ENCODE measurements at regions not wholly inside any gene's neighbourhood (a gene's known extent, or its start where the extent isn't known, plus 50 kb on each side); places are given as distances from the start of the nearest gene placed in this dataset.
"Not testable (repeated sequence)": the region's sequence is repeated elsewhere in the genome, so short reads cannot be mapped to it uniquely, and the experiment has no call there.

DNA sequence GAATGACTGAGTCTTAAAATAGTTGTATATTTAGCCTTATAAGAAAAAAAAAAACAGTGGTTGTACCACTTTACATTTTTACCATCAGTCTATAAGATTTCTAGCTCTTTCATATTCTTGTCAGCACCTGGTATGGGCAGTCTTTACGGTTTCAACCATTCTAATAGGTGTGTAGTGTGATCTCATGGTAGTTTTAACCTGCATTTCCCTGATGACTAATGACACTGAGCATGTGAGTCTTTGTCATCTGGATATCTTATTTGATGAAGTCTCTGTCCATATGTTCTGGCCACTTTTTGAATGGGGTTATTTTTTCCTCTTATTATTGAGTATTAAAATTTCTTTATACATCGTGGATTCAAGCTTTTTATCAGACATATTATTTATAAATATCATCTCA is 365.3 kb upstream of the IGFBP3 start:
- no peak for TF ChIP-seq JUND (IDR thresholded peaks at IDR 0.05; ENCODE audit: low read depth)
- in situ Hi-C loops (cut with HindIII; ENCODE audit: low pct_unique_long_range_greater_than_20kb, low sequenced_read_pairs): no loop called here
- no peak for DNase-seq (ENCODE audit: low read depth in 1 of 2, low spot score in 1 of 2)

DNA sequence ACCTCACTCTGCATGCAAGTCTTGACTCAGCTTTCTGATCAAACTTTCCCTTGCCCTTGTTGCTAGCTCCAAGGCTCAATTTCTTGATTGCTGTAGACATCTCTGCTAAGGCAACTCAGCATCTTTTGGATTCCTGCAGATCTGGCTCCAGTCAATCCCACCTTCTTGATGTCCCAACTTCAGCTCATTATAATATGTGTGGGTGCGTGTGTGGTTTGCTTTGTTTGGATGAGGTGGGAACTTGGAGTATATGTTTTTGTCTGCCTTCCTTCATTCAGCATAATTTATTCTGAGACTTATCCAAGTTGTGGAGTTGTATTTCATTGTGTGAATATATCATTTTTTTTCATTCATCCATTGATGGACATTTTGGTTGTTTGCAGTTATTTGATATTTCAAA is 364.8 kb upstream of the IGFBP3 start:
- in situ Hi-C loops (cut with HindIII; ENCODE audit: low pct_unique_long_range_greater_than_20kb, low sequenced_read_pairs): no loop called here
- no peak for DNase-seq (ENCODE audit: low read depth in 1 of 2, low spot score in 1 of 2)

DNA sequence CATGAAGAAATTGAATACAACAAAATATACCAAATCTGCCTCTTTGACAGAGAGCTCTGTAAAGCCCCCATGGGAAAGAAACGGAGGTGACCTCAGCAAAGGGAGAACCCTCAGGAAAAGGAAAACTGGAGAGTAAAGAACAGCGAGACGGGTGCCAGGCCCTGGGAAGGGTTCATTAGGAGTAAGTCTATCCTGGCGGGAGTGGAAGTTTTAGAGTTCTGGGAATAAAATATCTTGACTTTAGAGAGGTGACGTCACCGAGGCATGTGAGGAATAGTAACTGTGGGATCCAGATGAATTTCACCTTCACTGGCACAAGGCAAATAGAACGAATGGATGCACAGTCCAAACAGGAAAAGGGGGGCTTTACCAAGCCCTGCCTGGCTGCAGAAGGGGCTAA is 362.8 kb upstream of the IGFBP3 start:
- TF ChIP-seq JUND (IDR thresholded peaks at IDR 0.05; ENCODE audit: low read depth): no peak
- in situ Hi-C loops (cut with HindIII; ENCODE audit: low pct_unique_long_range_greater_than_20kb, low sequenced_read_pairs): no loop called here
- DNase-seq (ENCODE audit: low read depth in 1 of 2, low spot score in 1 of 2): no peak

More for the DNA sequence above, 364.8 kb upstream of the IGFBP3 start:
- TF ChIP-seq JUND (IDR thresholded peaks at IDR 0.05; ENCODE audit: low read depth): no peak

DNA sequence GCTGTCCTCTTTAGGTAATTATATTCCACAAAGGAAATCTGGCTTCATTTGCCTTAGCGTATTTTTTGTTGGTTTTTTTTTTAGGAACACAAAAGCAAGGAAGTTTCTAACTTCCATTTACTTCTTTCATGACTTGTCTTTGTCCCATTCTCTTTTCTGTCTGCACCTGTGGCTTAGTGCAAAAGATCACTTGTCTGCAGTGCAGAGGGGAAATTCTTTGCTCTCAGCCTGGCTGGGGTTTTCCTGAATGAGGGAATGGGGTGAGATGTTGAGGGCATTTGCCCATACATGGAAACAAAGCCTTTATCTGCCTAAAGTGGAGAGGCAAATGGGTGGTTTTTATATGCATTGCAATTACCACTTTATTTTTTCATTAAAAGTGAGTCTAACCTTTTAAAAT is 361.1 kb upstream of the IGFBP3 start:
- no peak for TF ChIP-seq JUND (IDR thresholded peaks at IDR 0.05; ENCODE audit: low read depth)
- DNase-seq (ENCODE audit: low read depth in 1 of 2, low spot score in 1 of 2): no peak
- in situ Hi-C loops (cut with HindIII; ENCODE audit: low pct_unique_long_range_greater_than_20kb, low sequenced_read_pairs): no loop called here

DNA sequence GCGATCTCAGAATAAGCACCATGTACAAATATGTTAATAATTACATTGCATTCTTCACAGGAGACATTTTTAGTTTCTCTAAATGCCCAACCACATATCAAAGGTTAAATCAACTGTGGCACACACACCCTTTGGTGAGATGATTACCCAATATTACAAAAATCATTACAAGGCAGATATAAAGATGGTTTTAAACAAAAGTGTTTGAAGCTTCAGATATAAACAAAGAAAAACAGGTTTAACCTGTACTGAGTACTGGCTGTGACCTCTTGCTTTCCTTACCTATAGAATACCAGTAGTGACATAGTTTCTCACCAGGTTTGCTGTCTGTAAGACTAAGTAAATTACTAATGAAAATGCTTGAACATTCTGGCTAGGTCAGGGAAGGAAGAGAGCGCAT is 360.0 kb upstream of the IGFBP3 start:
- no peak for TF ChIP-seq JUND (IDR thresholded peaks at IDR 0.05; ENCODE audit: low read depth)
- DNase-seq (ENCODE audit: low read depth in 1 of 2, low spot score in 1 of 2): peak; percentile 7 to 64
- in situ Hi-C loops (cut with HindIII; ENCODE audit: low pct_unique_long_range_greater_than_20kb, low sequenced_read_pairs): no loop called here

DNA sequence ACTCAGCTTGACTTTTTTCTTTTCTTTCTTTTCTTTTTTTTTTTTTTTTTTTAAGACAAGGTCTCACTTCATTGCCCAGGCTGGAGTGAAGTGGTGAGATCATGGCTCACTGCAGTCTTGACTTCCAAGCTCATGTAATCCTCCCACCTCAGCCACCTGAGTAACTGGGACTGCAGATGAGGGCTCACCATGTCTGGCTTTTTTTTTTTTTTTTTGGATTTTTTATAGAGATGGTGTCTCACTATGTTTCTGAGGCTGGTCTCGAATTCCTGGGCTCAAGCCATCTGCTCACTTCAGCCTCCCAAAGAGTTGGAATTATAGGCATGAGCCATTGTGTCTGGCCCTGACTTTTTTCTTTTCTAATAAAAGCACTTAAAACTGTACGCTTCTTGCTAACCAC is 358.2 kb upstream of the IGFBP3 start:
- TF ChIP-seq JUND (IDR thresholded peaks at IDR 0.05; ENCODE audit: low read depth): no peak
- no peak for DNase-seq (ENCODE audit: low read depth in 1 of 2, low spot score in 1 of 2)
- in situ Hi-C loops (cut with HindIII; ENCODE audit: low pct_unique_long_range_greater_than_20kb, low sequenced_read_pairs): no loop called here

DNA sequence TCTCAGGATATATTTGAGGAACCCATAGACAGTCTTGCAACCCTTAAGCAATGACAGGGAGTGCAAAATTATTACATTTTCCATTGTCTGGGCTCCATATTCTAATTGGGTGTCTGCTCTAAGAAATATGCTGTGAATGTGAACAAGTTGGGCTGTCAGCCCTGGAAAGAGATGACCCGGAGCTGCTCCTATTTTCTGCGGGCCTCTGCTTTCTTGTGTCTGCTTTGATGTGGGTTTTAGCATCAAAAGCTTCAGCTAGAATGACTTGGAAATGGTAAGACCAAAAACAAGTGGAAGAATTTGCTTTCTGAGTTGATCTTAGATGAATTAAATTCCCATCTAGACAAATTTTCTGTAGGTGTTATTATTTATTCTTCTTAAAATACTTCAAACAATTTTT is 343.6 kb upstream of the IGFBP3 start:
- in situ Hi-C loops (cut with HindIII; ENCODE audit: low pct_unique_long_range_greater_than_20kb, low sequenced_read_pairs): no loop called here
- no peak for DNase-seq (ENCODE audit: low read depth in 1 of 2, low spot score in 1 of 2)
- no peak for TF ChIP-seq JUND (IDR thresholded peaks at IDR 0.05; ENCODE audit: low read depth)

DNA sequence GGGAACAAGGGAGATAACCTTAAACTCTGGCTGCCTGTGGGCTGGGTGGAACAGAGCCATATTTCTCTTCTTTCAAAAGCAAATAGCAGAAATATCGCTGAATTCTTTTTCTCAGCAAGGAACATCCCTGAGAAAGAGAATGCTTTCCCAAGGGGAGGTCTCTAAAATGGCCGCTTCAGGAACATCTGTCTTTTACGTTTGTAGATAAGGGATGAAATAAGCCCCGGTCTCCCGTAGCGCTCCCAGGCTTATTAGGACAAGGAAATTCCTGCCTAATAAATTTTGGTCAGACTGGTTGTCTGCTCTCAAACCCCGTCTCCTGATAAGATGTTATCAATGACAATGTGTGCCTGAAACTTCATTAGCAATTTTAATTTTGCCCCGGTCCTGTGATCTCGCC is 340.6 kb upstream of the IGFBP3 start:
- DNase-seq (ENCODE audit: low read depth in 1 of 2, low spot score in 1 of 2); in situ Hi-C loops (cut with HindIII; ENCODE audit: low pct_unique_long_range_greater_than_20kb, low sequenced_read_pairs): not testable (repeated sequence)

DNA sequence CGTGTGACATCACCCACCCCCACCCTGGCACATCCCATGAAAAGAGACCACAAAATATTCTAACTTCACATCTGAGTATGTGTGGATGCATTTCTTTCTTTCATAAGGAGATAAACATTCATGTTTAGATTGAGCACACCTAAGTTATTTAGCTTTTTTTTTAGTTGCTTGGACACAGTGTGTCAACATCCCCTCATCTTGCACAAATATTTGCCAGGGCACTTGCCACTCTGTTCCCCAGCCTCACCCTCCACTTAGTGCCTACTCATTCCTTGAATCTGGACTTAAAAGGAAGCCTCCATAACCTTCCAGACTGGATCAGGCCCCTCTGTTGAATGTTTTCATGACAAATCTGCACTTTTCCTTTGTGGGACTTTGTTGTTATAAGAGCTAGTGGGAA is 338.9 kb upstream of the IGFBP3 start:
- in situ Hi-C loops (cut with HindIII; ENCODE audit: low pct_unique_long_range_greater_than_20kb, low sequenced_read_pairs): no loop called here
- peak in 1 of 2 experiments; percentile 32 for DNase-seq (ENCODE audit: low read depth in 1 of 2, low spot score in 1 of 2)
- TF ChIP-seq JUND (IDR thresholded peaks at IDR 0.05; ENCODE audit: low read depth): no peak

DNA sequence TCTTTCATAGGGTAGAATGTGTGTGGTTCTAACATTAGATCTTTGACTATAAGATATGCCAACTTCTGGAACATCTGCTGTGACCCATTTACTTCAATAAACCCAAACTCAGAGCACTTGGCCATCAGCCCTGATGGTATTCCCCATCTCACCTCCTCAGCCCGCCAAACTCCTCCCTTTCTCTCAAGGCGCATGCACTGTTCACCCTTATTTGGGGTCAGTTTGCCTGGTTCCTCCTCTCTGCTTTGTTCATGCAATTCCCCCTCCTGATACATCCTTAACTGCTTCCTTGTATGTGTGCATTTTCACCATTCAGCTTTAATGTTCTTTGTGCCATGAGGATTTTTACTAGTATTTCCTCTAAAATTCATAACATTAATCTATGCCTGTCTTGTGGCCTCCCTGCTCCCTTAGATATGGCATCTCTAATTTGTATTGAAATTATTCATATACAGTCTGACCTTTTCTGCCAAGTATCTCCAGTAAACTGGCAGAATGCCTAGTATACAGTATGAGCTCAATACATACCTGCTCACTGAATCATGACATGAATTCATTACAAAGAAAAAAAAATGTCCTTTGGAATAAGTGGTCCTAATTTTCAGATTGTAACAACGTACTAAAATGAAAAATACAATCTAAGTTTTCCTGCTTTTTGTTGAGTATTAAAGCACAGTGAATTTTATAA is 336.8 kb upstream of the IGFBP3 start:
- no peak for TF ChIP-seq JUND (IDR thresholded peaks at IDR 0.05; ENCODE audit: low read depth)
- in situ Hi-C loops (cut with HindIII; ENCODE audit: low pct_unique_long_range_greater_than_20kb, low sequenced_read_pairs): no loop called here

DNA sequence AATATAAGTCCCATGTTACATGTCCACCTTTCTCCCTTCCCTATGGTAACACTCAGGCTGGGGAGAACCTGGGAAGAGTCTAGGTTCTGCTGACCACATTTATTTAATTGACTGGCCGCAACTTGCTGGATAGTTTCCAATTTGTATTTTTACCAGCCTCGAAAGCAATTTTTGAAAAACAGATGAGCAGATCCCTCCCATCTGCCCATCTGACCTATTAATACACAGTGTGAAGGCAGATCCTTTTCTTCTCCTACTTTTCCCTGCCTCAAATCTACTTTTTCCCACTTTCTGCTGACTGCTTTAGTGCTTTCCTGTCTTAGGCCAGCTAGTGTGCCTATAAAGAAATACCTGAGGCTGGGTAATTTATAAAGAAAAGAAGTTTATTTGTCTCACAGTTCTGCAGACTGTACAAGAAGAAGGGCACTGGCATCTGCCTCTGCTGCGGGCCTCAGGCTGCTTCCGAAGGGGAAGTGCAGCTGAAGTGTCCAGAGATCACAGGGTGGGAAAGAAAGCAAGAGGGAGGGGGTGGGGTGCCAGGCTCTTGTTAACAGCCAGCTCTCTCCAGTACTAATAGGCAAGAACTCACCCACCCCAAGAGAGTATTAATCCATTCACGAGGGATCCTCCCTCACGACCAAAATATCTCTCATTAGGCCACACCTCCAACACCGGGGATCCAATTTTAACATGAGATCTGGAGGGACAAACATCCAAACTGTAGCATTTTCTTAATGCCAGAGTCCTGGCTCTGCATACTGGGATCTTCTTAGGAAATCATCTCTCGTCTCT is 336.0 kb upstream of the IGFBP3 start:
- in situ Hi-C loops (cut with HindIII; ENCODE audit: low pct_unique_long_range_greater_than_20kb, low sequenced_read_pairs): no loop called here
- no peak for TF ChIP-seq JUND (IDR thresholded peaks at IDR 0.05; ENCODE audit: low read depth)
- DNase-seq (ENCODE audit: low read depth in 1 of 2, low spot score in 1 of 2): no peak

More for the DNA sequence above, 336.8 kb upstream of the IGFBP3 start:
- DNase-seq (ENCODE audit: low read depth in 1 of 2, low spot score in 1 of 2): peak in 1 of 2 experiments; percentile 26

DNA sequence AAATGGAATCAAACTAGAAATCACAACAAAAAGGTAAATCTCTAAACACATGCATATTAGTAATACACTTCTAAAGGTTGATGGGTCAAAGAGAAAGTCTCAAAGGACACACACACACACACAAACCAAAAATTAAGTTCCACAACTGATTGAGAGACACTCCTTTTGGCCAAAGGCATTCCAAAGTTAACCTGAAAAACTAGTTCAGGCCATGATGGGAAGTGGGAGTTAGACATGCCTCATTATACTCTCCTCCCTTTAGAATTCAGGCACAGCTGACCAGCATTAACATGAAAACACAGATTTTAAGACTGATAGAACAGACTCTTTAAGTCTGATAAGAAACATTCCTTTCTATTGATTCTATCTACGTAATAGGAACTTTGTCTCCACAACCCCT is 332.4 kb upstream of the IGFBP3 start:
- in situ Hi-C loops (cut with HindIII; ENCODE audit: low pct_unique_long_range_greater_than_20kb, low sequenced_read_pairs): no loop called here
- peak in 1 of 2 experiments; percentile 46 for DNase-seq (ENCODE audit: low read depth in 1 of 2, low spot score in 1 of 2)
- no peak for TF ChIP-seq JUND (IDR thresholded peaks at IDR 0.05; ENCODE audit: low read depth)

DNA sequence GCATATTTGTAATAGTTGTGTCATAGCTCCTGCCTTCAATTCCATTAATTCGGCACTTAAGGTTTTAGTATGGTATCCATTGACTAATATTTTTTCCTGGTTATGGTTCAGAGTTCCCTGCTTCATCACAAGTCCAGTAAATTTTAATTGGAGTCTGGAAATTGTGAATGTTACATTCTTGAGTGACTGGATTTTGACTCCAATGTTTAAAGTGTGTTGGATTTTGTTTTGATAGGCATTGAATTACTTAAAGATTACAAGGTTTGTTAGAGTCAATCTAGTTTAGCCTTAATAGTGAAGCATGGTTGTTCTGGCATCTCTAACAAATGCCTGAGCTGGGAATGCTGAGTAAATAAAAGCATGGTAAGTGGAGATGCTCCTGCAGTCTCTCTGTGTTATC is 326.6 kb upstream of the IGFBP3 start:
- in situ Hi-C loops (cut with HindIII; ENCODE audit: low pct_unique_long_range_greater_than_20kb, low sequenced_read_pairs): no loop called here
- TF ChIP-seq JUND (IDR thresholded peaks at IDR 0.05; ENCODE audit: low read depth): no peak
- DNase-seq (ENCODE audit: low read depth in 1 of 2, low spot score in 1 of 2): no peak
